HG02840 (cell line): ENCODE measurements at regions not wholly inside any gene's neighbourhood (a gene's known extent, or its start where the extent isn't known, plus 50 kb on each side); places are given as distances from the start of the nearest gene placed in this dataset.

Experiments
- ATAC-seq: cut with Tn5 transposase; IDR thresholded peaks from one replicate; pipeline ENCODE4 v1.9.1; 2021; ENCODE audit warnings: mild to moderate bottlenecking, moderate library complexity, moderate number of reproducible peaks; ENCODE audit not compliant: unreplicated experiment, low FRiP score

DNA sequence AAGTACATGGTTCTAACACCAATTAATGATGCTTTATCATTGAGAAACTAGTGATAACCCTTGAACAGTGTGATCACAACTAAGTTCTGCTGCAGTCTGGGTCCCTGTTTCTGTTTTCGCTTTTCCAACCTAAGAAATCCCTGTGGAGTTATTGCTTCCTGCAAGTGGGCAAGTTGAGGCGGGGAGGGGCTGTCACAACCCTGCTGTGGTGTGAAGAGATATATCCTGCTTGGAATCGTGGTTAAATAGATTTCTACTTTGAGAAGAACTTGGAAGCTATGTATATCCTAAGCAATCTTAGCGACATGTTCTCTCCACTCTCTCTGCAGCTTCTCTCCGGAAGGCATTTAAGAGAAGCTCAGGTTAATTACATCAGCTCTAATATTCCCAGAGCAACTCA, 1223.6 kb downstream of the EPHA7 start:
- ATAC-seq: no peak

DNA sequence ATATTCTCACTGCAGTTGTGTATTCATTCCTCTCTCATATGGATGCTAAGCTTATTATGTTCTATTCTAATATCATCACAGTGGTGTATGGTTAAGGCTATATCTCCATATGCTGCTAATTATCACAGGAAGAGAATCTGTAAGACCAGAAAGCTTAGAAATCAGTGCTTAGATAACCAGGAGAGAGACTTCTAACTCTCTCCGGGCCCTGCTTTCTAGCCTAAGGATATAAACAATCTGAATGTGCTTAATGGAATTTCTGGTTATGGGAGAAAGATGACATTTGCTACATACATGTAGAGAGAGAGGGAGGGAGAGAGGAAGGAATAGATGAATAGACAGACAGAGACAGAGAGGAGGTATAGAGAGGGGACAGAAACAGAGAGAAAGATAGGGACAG, 1231.3 kb downstream of the EPHA7 start:
- ATAC-seq: no peak

DNA sequence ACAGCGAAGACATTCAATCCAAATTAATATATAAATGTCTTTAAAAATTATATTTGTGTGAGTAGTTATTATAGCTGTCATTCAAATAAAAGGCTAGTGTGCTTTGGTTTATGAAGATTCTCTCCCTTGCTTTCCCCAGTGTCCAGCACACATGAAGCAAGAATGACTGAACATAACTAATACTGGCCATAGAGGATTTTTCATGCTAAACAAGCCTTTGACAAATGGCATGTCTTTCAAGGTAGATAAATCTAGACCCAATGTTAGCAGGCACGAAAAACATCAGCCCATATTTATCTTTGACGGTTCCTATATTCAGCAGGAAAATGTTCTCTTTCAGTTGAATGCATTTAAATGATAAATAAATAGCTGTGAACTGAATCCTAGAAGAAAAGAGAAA, 1234.4 kb downstream of the EPHA7 start:
- ATAC-seq: no peak

DNA sequence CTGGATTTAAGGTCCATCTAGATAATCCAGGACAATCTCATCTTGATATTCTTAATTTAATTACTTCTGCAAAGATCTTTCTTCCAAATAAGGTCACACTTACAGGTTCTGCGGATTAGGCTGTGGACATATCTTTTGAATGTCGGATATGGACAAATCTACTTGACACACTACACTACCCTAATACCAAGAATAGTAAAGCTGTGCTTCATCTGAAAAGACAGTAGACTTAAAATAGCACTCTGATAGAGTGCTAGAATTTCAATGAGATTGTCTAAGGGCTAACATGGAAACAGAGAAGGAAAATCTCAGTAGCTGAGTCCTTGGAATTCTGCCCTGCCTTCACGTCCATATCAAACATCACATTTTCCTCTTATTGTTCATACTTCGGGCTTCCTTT, 1238.0 kb downstream of the EPHA7 start:
- no peak for ATAC-seq

DNA sequence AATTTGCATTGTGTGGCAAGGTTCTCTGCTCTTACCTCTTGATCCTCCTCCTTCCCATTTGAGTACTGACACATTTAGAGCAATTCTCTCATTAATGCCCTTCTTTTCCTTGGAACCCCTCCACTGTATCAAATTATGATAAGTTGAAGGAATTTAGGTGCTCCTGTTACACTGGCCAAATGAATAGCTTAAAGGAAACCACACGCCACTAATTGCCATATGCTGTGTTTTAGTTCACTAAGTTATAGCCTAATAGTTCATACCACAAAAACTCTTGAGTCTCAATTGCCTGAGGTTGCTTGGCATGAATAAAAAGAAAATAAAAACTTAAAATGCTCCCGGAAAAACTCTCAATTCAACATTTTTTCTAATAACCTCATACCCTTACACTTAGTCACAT, 1239.3 kb downstream of the EPHA7 start:
- ATAC-seq: no peak

DNA sequence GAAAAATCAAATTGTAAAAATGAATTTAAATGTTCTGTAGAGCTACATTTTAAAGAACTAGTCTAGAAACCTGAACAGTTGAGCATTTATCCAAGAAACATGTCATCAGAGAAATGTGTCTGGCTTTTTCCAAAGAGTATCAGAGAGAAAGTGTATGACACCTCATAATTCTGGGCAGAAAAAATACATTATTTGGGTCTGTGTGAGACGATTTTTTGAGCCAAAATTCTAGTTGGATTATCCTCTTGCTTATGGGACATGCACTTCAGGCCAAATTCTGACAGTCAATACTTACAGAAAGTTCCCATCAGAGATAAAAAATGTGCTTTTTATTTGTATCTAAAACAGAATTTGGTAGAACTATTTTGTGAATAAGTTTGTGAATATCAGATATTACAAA, 1242.7 kb downstream of the EPHA7 start:
- no peak for ATAC-seq

DNA sequence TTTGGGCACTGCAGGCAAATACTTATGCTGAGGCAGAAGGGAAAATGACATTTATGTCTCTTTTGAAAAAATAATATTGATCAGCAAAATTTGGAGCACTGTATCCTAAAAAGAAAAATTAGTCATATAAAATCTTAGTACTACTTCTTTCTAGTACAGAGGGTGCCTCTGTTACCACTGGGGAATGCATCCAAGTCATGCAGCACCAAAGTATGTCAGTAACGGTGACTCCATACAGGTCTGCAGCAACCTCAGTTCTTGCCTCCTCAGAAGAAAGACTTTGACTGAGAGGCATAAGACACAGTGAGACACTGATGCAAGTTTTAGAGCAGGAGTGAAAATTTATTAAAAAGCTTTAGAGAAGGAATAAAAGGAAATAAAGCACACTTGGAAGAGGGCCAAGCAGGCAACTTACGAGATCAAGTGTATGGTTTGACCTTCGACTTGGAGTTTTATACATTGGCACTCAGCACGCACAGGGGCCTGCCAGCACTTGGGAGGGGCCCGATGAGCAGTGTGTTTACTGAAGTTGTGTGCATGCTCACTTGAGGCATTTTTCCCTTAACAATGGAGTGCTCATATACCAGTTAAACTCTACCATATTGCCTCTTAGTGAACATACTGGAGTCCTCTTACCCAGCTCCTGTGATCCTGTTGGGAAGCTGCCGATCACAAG, 1244.8 kb downstream of the EPHA7 start:
- ATAC-seq: no peak

DNA sequence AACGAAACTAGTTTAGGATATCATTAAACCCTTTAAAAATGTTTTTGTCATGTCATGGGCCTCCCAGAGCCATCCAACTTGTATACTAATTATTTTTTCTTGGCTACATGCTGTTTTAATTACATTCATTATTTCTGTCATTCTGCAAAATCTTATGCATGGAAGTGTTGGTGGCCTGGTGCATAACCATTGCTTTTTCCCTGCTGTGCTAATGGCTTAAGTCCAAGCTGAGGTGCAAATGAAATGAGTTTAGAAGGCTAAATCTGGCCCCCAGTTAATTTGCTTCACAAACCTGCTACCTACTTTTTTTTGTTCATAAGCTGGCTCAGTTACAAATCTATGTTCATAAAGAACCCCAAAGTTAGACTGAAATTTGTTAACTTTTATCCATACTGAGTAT, 1249.9 kb downstream of the EPHA7 start:
- no peak for ATAC-seq

DNA sequence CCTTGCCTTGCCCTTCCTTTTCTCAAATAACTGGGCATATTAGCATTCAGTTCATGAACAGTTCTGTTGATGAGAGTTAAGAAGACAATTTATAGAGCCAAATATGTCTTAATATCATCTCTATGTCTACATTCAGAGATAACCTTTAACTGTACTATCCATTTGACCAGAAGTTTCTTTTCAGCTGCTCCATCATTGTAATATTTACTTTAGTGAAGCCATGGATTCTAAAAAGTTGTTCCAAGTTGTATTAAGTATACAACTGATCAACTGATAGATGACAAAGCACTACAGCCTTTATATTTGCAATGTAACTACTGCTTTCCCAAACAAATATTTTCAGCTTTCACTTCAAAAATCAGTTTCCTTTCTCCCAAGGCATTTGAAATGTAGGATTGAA, 1252.7 kb downstream of the EPHA7 start:
- no peak for ATAC-seq

DNA sequence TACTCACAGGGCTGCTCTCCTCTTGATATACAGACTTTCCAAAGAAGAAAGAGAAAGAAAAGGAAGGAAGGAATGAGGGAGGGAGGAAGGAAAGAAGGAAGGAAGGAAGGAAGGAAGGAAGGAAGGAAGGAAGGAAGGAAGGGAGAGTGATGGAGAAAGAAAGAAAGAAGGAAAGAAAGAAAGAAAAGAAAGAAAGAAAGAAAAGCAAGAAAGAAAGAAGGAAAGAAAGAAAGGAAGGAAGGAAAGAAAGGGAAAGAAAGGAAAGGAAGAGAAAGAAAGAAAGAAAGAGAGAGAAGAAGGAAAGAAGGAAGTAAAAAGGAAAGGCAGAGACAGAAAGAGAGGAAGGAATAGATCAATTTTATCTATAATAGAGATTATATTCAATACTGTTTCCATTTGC, 1257.4 kb downstream of the EPHA7 start:
- ATAC-seq: no peak

DNA sequence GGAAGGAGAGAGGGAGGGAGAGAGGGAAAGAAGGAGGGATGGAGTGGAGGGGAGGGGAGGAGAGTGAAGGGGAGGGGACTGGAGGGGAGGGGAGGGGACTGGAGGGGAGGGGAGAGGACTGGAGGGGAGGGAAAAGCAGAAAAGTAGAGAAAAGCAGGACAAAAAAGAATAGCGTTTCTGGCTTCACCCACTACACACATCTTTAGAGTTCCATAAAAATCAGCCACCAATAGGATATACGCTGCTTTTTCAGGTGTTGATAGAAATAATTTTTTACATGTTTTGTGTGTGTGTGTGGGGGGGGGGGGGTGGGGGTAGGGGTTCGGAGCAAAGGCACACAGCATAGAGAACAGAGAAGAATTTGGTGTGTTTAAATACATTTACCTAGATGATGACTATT, 1259.1 kb downstream of the EPHA7 start:
- no peak for ATAC-seq

DNA sequence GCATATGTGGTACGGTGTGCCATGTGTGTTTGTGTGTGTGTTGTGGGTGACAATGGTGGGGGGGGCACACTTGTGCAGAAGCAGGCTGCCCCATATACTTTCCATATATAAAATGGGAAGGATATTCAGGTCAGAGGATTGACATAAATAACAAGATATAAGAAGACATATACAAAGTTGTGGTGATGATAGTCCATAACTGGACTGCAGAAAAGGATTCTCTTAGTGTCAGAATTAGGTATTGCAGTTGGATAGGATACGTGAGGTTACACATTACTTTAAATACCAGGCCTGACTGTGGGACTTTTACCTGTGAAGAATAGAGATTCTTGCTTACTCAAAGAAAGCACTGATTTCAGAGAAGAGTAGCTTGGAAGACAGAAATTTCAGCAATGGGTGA, 1260.3 kb downstream of the EPHA7 start:
- ATAC-seq: no peak

DNA sequence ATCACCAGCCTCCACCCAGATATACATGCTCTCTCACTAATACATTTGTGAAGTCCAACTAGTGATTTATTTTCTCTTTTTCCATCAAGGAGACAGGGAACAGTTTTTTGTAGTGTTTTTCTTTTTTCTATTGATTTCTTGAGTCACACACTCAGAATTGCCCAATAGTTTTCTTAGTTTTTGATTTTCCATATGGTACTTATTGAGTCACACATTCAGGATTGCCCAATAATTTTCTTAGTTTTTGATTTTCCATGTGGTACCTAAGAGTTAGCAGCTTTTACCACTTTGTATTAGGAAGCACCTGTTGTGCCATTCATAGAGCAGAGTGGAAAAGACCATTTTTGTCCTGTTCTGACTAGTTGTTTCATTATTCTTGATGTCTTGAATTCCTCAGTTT, 1268.8 kb downstream of the EPHA7 start:
- no peak for ATAC-seq

DNA sequence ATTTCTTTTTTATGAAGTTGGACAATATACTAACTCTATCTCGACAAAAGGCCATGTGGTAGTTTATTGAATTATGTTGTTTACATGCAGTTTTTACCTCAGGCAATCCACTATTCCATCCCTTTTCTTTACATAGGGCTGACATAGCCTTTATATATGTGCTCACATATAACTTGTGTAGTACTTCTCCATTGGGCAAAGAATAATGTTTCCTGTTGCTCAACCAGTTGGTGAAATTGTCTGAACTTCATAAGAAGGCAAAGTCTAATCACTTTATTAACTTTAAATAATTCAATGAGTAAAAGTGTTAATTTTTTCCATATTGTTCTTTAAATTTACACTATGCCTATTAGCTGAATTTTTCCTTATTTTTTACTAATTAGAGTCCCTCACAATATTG, 1272.1 kb downstream of the EPHA7 start:
- ATAC-seq: no peak

DNA sequence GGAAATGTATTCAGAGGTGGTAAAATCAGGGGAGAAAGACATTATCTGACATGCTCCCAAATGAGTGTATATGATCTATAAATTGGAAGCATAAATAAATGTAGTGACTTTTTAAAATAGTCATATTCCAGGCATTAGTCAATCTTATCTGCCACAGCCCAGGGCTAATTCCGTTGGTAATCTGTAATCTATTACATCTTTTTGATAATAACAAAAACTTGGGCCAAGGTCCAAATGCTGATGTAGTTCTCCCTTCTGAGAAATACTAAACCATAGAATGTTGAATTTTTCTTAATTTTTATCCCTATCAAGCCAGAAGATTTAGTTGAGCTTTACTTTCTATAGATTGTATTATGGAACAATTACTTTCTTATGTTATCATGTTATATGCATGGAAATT, 1279.8 kb downstream of the EPHA7 start:
- ATAC-seq: no peak

DNA sequence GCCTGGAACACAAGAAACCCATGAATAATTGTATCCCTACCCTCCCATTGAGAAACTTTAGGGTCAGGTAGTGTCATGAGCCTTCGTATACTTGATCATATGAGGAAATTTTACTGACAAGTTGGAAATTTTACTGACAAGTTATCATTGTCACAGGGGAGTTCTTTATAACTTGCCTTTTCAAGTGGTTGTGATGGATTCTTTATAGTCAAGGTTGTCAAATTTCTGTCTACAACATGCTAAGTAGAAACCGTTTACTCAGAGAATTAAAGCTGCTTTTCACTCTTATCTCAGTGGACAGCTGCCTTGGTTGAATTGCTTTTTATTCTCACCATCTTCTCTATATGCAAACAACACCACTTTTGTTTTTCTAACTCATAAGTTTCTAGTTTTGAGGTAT, 1286.4 kb downstream of the EPHA7 start:
- no peak for ATAC-seq

DNA sequence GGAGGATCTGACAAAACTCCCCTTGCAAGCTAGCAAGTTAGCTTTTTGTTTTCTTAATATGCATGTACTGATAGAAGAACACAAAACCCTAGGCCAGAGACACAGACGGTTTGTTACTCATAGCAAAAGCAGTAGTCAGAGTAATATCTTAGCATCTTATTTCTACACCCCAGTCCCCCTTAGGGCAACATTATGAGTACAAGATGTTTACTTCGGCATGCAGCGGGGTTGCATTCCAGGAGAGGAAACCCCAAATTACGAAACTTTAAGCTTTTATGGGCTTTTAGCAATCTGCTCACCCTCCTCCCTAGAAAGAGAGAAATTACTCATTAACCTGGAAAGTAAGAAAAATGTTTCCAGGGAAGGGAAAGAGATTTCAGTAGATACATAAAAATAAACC, 1286.9 kb downstream of the EPHA7 start:
- no peak for ATAC-seq

DNA sequence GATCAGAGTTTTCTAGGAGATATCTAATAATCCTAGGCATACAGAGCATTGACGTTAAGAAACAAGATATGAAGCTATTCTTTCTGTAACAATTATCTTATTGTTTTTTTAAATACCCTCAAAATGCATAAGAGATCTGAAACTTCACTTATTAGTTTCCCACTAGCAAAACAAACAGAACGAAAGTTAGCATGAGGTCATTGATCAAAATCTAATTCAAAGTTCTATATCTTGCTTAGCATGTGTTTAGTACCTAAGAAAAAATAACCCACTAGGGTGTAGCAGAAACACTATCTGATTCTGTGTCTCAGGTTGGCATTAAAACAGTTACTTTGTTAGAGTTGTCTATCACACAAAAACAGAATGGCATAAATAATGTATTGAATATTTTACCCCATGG, 1288.4 kb downstream of the EPHA7 start:
- ATAC-seq: no peak

DNA sequence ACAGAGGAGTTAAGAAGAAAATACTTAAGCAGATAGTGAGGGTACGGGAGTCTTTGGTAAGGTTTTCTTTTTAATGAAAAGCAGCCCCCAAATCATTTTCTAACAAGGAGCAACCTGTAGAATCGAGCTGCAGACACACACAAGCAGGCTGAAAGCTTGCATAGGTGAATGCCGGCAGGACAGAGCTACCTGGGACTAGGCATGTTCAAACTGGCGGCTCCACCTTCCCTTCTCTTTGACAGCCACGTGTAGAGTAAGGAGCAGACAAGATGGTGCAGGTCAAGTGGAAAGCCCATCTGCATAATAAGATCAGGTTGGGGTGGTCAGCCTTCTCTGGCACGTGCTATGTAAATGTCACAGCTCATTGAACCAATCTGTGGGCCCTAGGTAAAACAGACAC, 1292.4 kb downstream of the EPHA7 start:
- no peak for ATAC-seq

DNA sequence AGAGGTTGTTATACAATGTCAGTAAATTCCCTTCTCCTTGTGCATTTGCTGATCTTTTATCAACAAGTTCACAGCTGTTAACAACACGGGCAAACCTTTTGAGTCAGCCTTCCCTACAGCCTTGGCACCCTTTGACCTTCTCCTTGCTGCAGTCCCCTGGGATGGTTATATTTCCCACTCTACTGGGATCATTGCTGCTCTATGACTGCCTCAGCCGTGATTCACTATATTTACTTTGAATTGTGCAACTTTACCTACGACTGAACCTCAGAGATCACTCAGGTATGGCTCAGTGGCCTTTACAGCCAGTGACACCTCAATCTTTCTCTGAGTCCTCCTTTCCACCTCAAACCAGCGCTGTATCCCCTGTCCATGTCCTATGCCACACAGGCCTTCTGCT, 1293.3 kb downstream of the EPHA7 start:
- ATAC-seq: no peak

DNA sequence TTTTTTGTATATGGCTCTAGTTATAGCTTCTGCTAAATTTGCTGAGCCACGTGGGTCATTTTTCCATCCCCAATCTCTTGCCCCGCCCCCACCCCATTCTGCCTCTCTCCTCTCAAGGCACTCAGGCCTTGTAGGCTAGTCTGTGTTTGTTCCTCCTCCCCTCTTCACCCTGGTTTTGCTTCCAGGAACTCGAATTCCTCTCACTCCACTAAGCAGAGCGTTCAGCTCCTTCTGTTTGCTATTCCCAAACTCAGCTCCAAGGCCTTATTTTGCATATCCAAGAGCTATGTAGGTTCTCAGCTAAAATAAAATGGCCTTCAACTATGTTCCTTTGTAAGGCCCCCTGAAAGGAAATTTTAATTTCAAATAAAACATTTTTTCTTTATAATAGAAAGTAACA, 1293.7 kb downstream of the EPHA7 start:
- ATAC-seq: no peak

DNA sequence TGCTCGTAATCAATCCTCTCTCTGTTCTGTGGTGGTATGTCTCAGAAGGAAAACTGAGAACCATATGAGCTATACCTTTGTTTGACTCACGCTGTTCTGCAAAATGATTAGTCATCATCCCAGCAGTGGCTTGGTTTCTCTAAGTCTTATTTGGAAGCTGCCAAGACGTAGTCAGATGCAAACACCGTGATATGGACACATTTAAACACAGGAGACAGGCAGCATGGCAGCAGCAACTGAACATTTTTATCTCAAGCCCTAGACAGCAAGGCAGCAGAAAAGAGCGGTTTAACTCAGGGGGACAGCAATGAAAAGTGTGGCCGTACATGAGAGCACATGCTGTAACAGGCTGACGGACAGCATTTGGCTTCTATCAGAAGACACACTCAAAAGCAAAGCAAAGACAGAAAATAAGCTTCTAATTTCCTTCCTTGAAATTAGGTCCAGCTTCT, 1295.1 kb downstream of the EPHA7 start:
- no peak for ATAC-seq

DNA sequence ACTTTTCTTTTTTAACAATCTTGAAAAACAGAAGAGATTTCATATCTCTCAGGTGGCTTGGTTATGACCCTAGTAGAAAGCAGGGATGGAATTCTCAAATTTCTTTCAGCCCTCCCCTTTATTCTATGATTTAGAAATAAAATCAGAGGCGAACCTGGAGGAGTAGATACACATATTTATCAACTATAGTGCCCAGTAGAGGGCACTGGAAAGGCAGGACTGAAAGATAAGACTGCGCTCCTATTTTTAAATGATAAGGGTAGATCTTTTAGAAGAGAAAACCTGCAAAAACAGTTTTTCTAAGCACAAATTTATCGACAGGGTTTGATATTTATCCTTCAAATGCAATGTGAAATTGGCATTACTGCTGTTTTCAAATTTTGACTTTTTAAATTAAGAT, 1296.6 kb downstream of the EPHA7 start:
- no peak for ATAC-seq
